ENCODE measurements at regions not wholly inside any gene's neighbourhood (a gene's known extent, or its start where the extent isn't known, plus 50 kb on each side); places are given as distances from the start of the nearest gene placed in this dataset.

GRCh38 chr7:82699773-82700186, 256.2 kb upstream of the CACNA2D1 start:
- H2AFZ ChIP-seq (ENCODE audit: low read depth, low read length, poor library complexity, severe bottlenecking) = peak overlapping the region; percentile 70
- H3K9me3 ChIP-seq (ENCODE audit: control insufficient read depth in 1 of 2, insufficient read depth in 1 of 2, low read depth in 1 of 2, low read length in 2 of 2) = no peaks in the 10 kb centered on the region
- no peaks in the 10 kb centered on the region for H3K9me2 ChIP-seq (ENCODE audit: insufficient read depth)
- 0 out of 4 replicates have a peak overlapping the region, but pooled peaks of 1 of the 2 experiments have one; percentile 12 for H3K4me3 ChIP-seq (replicated peaks in 1 of 2; ENCODE audit: low read depth in 1 of 2, low read length in 2 of 2)
- ChIA-PET RAD21 (ENCODE audit: low non-redundant PET in 1 of 2, low total read pairs in 2 of 2, uncharacterized antibody in 2 of 2, unreplicated experiment in 2 of 2) (no interaction called here), POLR2A (no interaction called here), CTCF (interaction anchor here (0.7 to 0.9 kb wide), 2 partner anchors 23 to 30 kb away, joined by 3 read pairs; no protein-coding TSS in a partner anchor)
- no peaks in the 10 kb centered on the region for H3K27me3 ChIP-seq (ENCODE audit: insufficient read depth, low read length)
- ATAC-seq = peak; percentile 82
- H3K79me2 ChIP-seq (ENCODE audit: insufficient read depth, low read length) = no peaks in the 10 kb centered on the region
- peak overlapping the region; percentile 62 for H3K4me2 ChIP-seq (ENCODE audit: low read length)
- intact Hi-C loops (cut with micrococcal nuclease) = no loop called here
- BruUV-seq (replicated peaks) = no TSS peak
- H3K36me3 ChIP-seq (ENCODE audit: control insufficient read depth in 1 of 2, insufficient read depth in 2 of 2, low read length in 2 of 2) = no peaks in the 10 kb centered on the region
- H3K9ac ChIP-seq (ENCODE audit: low read length) = no peak overlapping the region
- peak; percentile 83 for DNase-seq (ENCODE audit: low read depth, low spot score)
- no peak overlapping the region for H3K27ac ChIP-seq (ENCODE audit: low read depth, low read length)
- no peaks in the 10 kb centered on the region for H4K20me1 ChIP-seq (ENCODE audit: insufficient read depth)
- H3K4me1 ChIP-seq (ENCODE audit: control insufficient read depth in 1 of 2, insufficient read depth in 2 of 2, low read length in 2 of 2) = peaks cover 16 to 26% of the 10 kb centered on the region in 2 experiments; a peak in 3 of 4 replicates
- TF ChIP-seq FOSL1 (IDR thresholded peaks at IDR 0.05; ENCODE audit: low read depth) (peak; percentile 92), JUND (IDR thresholded peaks at IDR 0.05) (peak; percentile 92), CTCF (IDR thresholded peaks at IDR 0.05 in 2 of 3, conservative IDR thresholded peaks at IDR 0.05 in 1 of 3; ENCODE audit: borderline replicate concordance in 1 of 3, insufficient read depth in 1 of 3, low read depth in 2 of 3, low read length in 2 of 3) (no peak), SP1 (IDR thresholded peaks at IDR 0.05; ENCODE audit: low read depth) (peak; percentile 65), CBX3 (IDR thresholded peaks at IDR 0.05; ENCODE audit: low read depth) (peak; percentile 91), EZH2phosphoT487 (IDR thresholded peaks at IDR 0.05; ENCODE audit: borderline replicate concordance) (no peak), CEBPB (IDR thresholded peaks at IDR 0.05; ENCODE audit: low read depth) (peak; percentile 49), EGR1 (IDR thresholded peaks at IDR 0.05; ENCODE audit: low read depth) (no peak), SRF (IDR thresholded peaks at IDR 0.05; ENCODE audit: low read depth) (0 out of 2 replicates have a peak, but pooled peaks have one; percentile 61), ELF1 (IDR thresholded peaks at IDR 0.05; ENCODE audit: borderline replicate concordance, low read depth) (no peak), RAD21 (IDR thresholded peaks at IDR 0.05; ENCODE audit: low read depth) (no peak), REST (IDR thresholded peaks at IDR 0.05; ENCODE audit: low read depth) (no peak), POLR2A (IDR thresholded peaks at IDR 0.05; ENCODE audit: borderline replicate concordance, extremely low read depth, insufficient read depth, insufficient read length) (no peak), SIN3A (IDR thresholded peaks at IDR 0.05; ENCODE audit: low read depth) (peak; percentile 40; the same call in 1 of the 2 replicates), ZBTB33 (IDR thresholded peaks at IDR 0.05; ENCODE audit: extremely low read depth, insufficient replicate concordance, low read length) (no peak), ZFX (IDR thresholded peaks at IDR 0.05) (no peak), YY1 (IDR thresholded peaks at IDR 0.05; ENCODE audit: extremely low read depth, insufficient replicate concordance, low read depth, low read length) (peak; percentile 81), POLR2AphosphoS5 (IDR thresholded peaks at IDR 0.05; ENCODE audit: low read depth, low read length) (peak; percentile 41; the same call in 1 of the 2 replicates), MAX (IDR thresholded peaks at IDR 0.05) (peak; percentile 52), ZNF274 (IDR thresholded peaks at IDR 0.05; ENCODE audit: low read depth, low read length) (no peak), ATF3 (IDR thresholded peaks at IDR 0.05) (no peak), TCF7L2 (IDR thresholded peaks at IDR 0.05; ENCODE audit: borderline replicate concordance, extremely low read depth, insufficient read depth, insufficient read length) (no peak)
